Fibroblast of the aortic adventitia (primary cell): ENCODE measurements at regions not wholly inside any gene's neighbourhood (a gene's known extent, or its start where the extent isn't known, plus 50 kb on each side); places are given as distances from the start of the nearest gene placed in this dataset.

Experiments used
- DNase-seq: peaks from one replicate; pipeline ENCODE4 v3.0.0-alpha.2; 2010; ENCODE audit warnings: low read depth
- H3K4me3 ChIP-seq: 2 replicates; pipeline ENCODE4 v1.5.1; 2011; ENCODE audit warnings: low read depth, mild to moderate bottlenecking, control low read depth, low read length, moderate library complexity
- CTCF ChIP-seq: IDR thresholded peaks from 2 replicates; pipeline ENCODE4 v1.5.1; 2011; ENCODE audit warnings: mild to moderate bottlenecking, low read length, control low read depth, inconsistent platforms; ENCODE audit not compliant: insufficient read depth

- no peak overlapping the region for H3K4me3 ChIP-seq
- TF ChIP-seq CTCF, result no peak
- DNase-seq, result no peak
These were observed 627.6 kb downstream of the NPHP4 start for GRCh38 chr1:5364591-5364990.

- TF ChIP-seq CTCF, result no peak
- H3K4me3 ChIP-seq, result no peak overlapping the region
- DNase-seq, result no peak
These were observed 637.5 kb downstream of the NPHP4 start for GRCh38 chr1:5354681-5355080.

- no peak for DNase-seq
- no peak overlapping the region for H3K4me3 ChIP-seq
- TF ChIP-seq CTCF, result no peak
These were observed 640.9 kb downstream of the NPHP4 start for GRCh38 chr1:5351366-5351765.

- no peak for TF ChIP-seq CTCF
- H3K4me3 ChIP-seq, result no peak overlapping the region
- DNase-seq, result no peak
These were observed 642.7 kb downstream of the NPHP4 start for GRCh38 chr1:5349526-5349925.

GRCh38 chr1:5348732-5349465 lies 643.3 kb downstream of the NPHP4 start:
- TF ChIP-seq CTCF, result no peak
- no peak overlapping the region for H3K4me3 ChIP-seq
- no peak for DNase-seq

- DNase-seq, result no peak
- H3K4me3 ChIP-seq, result no peak overlapping the region
- TF ChIP-seq CTCF, result no peak
These were observed 644.5 kb downstream of the NPHP4 start for GRCh38 chr1:5347726-5348125.

GRCh38 chr1:5345556-5345955 lies 646.7 kb downstream of the NPHP4 start:
- TF ChIP-seq CTCF, result no peak
- H3K4me3 ChIP-seq, result no peak overlapping the region
- DNase-seq, result no peak
